ENCODE measurements at regions not wholly inside any gene's neighbourhood (a gene's known extent, or its start where the extent isn't known, plus 50 kb on each side); places are given as distances from the start of the nearest gene placed in this dataset.

DNA sequence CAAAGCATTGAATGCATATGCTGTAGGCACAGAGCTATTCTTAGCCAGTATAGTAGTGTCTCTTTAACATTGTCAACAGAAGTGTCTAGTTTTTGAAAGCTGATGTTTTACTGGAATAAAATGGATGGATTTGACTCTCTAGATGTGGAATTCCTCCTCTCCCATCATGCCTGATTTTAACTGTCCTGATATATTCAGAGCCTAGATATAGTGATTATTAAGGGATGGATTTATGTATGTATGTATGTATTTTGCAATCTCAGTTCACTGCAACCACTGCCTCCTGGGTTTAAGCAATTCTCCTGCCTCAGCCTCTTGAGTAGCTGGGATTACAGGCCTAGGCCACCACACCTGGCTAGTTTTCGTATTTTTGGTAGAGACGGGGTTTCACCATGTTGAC is 144.8 kb upstream of the NAV3 start:
- H2BK20ac ChIP-seq (ENCODE audit: low read depth, low read length, poor library complexity, severe bottlenecking) = no peak overlapping the region
- no peak overlapping the region for H3K56ac ChIP-seq (ENCODE audit: insufficient read length, low read depth, low read length)
- no peak overlapping the region for H2BK120ac ChIP-seq (ENCODE audit: low read depth, low read length, poor library complexity, severe bottlenecking)
- H3K9ac ChIP-seq (ENCODE audit: extremely low read depth, insufficient read length, low read length) = no peak overlapping the region
- no peak overlapping the region for H3T11ph ChIP-seq (ENCODE audit: low read length)
- H4K5ac ChIP-seq (ENCODE audit: insufficient read length, low read depth, low read length) = no peak overlapping the region
- H3K79me1 ChIP-seq (ENCODE audit: insufficient read depth, low read depth, low read length, poor library complexity, severe bottlenecking) = no peaks in the 10 kb centered on the region
- Mint-ChIP-seq H3K27ac (no peak overlapping the region), H3K4me3 (no peak overlapping the region), H3K36me3 (ENCODE audit: insufficient read depth in 1 of 3, low read depth in 3 of 3) (no peaks in the 10 kb centered on the region), H3K4me1 (no peaks in the 10 kb centered on the region), H3K9me3 (no peaks in the 10 kb centered on the region), H3K27me3 (ENCODE audit: low read depth) (no peaks in the 10 kb centered on the region)
- H3K79me2 ChIP-seq (ENCODE audit: insufficient read depth, low read length) = no peaks in the 10 kb centered on the region
- no peaks in the 10 kb centered on the region for H3K27me3 ChIP-seq (ENCODE audit: insufficient read depth, low read length)
- WGBS (ENCODE audit: extremely low coverage, insufficient read length, low lambda C conversion rate) = no CpG with 5 or more reads among the region's 2 CpGs
- no peak overlapping the region for H3K23ac ChIP-seq (ENCODE audit: insufficient read length, low read depth, low read length)
- no peak overlapping the region for H2AK5ac ChIP-seq (ENCODE audit: insufficient read length, low read length)
- H3K4me2 ChIP-seq (ENCODE audit: insufficient read depth, insufficient read length, low read length) = no peak overlapping the region
- H2BK5ac ChIP-seq (ENCODE audit: insufficient read length, low read length) = no peak overlapping the region
- no peak overlapping the region for H2BK15ac ChIP-seq (ENCODE audit: low read depth, low read length)
- H3K23me2 ChIP-seq (ENCODE audit: insufficient read length, low read depth, low read length, poor library complexity, severe bottlenecking) = no peaks in the 10 kb centered on the region
- H3K4ac ChIP-seq (ENCODE audit: low read depth, low read length) = no peak overlapping the region
- H2AFZ ChIP-seq (ENCODE audit: low read length) = no peak overlapping the region
- no peak overlapping the region for H3K18ac ChIP-seq (ENCODE audit: insufficient read length, low read depth, low read length)
- H2BK12ac ChIP-seq (ENCODE audit: insufficient read length, low read depth, low read length) = no peak overlapping the region
- H3K4me1 ChIP-seq (ENCODE audit: insufficient read depth, low read length) = no peaks in the 10 kb centered on the region
- TF ChIP-seq, protein P1, sequence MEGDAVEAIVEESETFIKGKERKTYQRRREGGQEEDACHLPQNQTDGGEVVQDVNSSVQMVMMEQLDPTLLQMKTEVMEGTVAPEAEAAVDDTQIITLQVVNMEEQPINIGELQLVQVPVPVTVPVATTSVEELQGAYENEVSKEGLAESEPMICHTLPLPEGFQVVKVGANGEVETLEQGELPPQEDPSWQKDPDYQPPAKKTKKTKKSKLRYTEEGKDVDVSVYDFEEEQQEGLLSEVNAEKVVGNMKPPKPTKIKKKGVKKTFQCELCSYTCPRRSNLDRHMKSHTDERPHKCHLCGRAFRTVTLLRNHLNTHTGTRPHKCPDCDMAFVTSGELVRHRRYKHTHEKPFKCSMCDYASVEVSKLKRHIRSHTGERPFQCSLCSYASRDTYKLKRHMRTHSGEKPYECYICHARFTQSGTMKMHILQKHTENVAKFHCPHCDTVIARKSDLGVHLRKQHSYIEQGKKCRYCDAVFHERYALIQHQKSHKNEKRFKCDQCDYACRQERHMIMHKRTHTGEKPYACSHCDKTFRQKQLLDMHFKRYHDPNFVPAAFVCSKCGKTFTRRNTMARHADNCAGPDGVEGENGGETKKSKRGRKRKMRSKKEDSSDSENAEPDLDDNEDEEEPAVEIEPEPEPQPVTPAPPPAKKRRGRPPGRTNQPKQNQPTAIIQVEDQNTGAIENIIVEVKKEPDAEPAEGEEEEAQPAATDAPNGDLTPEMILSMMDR (conservative IDR thresholded peaks at IDR 0.05) = no peak
- H4K8ac ChIP-seq (replicated peaks; ENCODE audit: insufficient read length, low read depth, low read length) = no peak overlapping the region
- DNase-seq = no peak
- no peaks in the 10 kb centered on the region for H3K9me3 ChIP-seq (ENCODE audit: control insufficient read depth, low read depth, low read length)
- H4K91ac ChIP-seq (ENCODE audit: insufficient read length, low read depth, low read length) = no peak overlapping the region
- H3K27ac ChIP-seq (ENCODE audit: insufficient read length, low read depth, low read length) = no peak overlapping the region
- no peaks in the 10 kb centered on the region for H4K20me1 ChIP-seq (ENCODE audit: control insufficient read depth, insufficient read depth, insufficient read length)
- H3K14ac ChIP-seq (ENCODE audit: insufficient read depth, low read length) = no peak overlapping the region
